ENCODE measurements at regions not wholly inside any gene's neighbourhood (a gene's known extent, or its start where the extent isn't known, plus 50 kb on each side); places are given as distances from the start of the nearest gene placed in this dataset.

DNA sequence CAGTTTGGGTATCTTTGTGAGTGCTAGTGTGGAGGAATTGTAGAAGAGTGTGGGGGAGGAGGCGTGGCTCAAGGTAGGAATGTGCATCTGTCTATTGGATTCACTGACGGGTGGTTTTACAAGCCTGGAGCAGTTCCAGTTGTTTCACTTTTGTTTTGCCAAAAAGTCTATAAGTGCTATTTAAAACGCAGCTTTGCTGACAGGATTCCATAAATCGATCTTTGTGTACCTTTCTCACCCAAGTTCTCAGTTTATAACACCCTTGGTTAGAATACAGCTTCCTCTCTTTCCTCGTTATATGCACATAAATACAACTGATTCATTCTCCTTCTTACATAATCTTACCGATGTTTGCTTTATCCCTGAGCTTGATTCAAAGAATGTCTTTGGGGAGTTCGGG is 123.2 kb upstream of the UBE2E2 start:
- DNase-seq = no peak
- Histone ChIP-seq H3K4me3 (ENCODE audit: low read depth in 1 of 2, low read length in 2 of 2) (no peak overlapping the region), H3K9me3 (ENCODE audit: insufficient read depth, low read length, severe bottlenecking) (no peaks in the 10 kb centered on the region), H3K4me2 (ENCODE audit: insufficient read depth, low read length) (no peak overlapping the region), H3K4me1 (ENCODE audit: insufficient read depth, low read length) (no peaks in the 10 kb centered on the region), H3K79me2 (ENCODE audit: insufficient read depth, low read length) (no peaks in the 10 kb centered on the region), H3K9ac (ENCODE audit: low read depth, low read length) (no peak overlapping the region), H3K27ac (ENCODE audit: low read length) (no peak overlapping the region), H3K36me3 (ENCODE audit: insufficient read depth, low read length) (no peaks in the 10 kb centered on the region), H3K27me3 (ENCODE audit: insufficient read depth, low read length, poor library complexity) (no peaks in the 10 kb centered on the region), H2AFZ (ENCODE audit: low read depth, low read length) (no peak overlapping the region), H4K20me1 (ENCODE audit: insufficient read depth, low read length) (no peaks in the 10 kb centered on the region)
- no peak for TF ChIP-seq EZH2 (IDR thresholded peaks at IDR 0.05; ENCODE audit: borderline replicate concordance, low read depth, low read length, severe bottlenecking)
- TF ChIP-seq CTCF (IDR thresholded peaks at IDR 0.05; ENCODE audit: borderline replicate concordance, extremely low read depth, low read length, poor library complexity, severe bottlenecking) = no peak
- ATAC-seq (ENCODE audit: insufficient read depth, low read depth) = no peak

DNA sequence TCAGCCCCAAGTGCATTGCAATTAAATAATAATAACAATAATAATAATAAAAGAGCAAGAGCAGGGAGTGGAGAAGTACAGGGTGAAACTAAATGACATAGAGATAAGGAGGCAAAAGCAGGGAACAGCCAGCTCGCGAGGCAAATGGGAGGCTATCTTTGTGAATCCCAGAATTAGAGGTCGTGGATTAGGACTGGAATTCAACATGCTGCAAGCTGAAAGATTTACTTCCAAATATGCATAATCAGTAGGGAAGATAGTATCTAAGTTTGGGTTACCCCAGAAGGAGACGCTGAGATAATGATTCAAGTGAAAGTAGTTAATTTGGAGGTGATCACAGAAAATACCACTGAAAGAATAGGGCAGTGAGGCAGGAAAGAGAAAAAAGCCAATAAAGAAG is 119.4 kb upstream of the UBE2E2 start:
- DNase-seq (no peak), ATAC-seq (ENCODE audit: insufficient read depth, low read depth) (no peak)
- TF ChIP-seq EZH2 (IDR thresholded peaks at IDR 0.05; ENCODE audit: borderline replicate concordance, low read depth, low read length, severe bottlenecking) = no peak
- TF ChIP-seq CTCF (IDR thresholded peaks at IDR 0.05; ENCODE audit: borderline replicate concordance, extremely low read depth, low read length, poor library complexity, severe bottlenecking) = no peak
- no peaks in the 10 kb centered on the region for H3K36me3 ChIP-seq (ENCODE audit: insufficient read depth, low read length)
- no peaks in the 10 kb centered on the region for H4K20me1 ChIP-seq (ENCODE audit: insufficient read depth, low read length)
- no peak overlapping the region for H2AFZ ChIP-seq (ENCODE audit: low read depth, low read length)
- H3K9me3 ChIP-seq (ENCODE audit: insufficient read depth, low read length, severe bottlenecking) = no peaks in the 10 kb centered on the region
- H3K27ac ChIP-seq (ENCODE audit: low read length) = no peak overlapping the region
- no peak overlapping the region for H3K4me2 ChIP-seq (ENCODE audit: insufficient read depth, low read length)
- H3K4me1 ChIP-seq (ENCODE audit: insufficient read depth, low read length) = no peaks in the 10 kb centered on the region
- H3K4me3 ChIP-seq (ENCODE audit: low read depth in 1 of 2, low read length in 2 of 2) = no peak overlapping the region
- H3K79me2 ChIP-seq (ENCODE audit: insufficient read depth, low read length) = no peaks in the 10 kb centered on the region
- H3K9ac ChIP-seq (ENCODE audit: low read depth, low read length) = no peak overlapping the region
- no peaks in the 10 kb centered on the region for H3K27me3 ChIP-seq (ENCODE audit: insufficient read depth, low read length, poor library complexity)

- H3K79me2 ChIP-seq (ENCODE audit: insufficient read depth, low read length) = no peaks in the 10 kb centered on the region
- H3K4me2 ChIP-seq (ENCODE audit: insufficient read depth, low read length) = no peak overlapping the region
- no peaks in the 10 kb centered on the region for H3K4me1 ChIP-seq (ENCODE audit: insufficient read depth, low read length)
- no peak overlapping the region for H3K4me3 ChIP-seq (ENCODE audit: low read depth in 1 of 2, low read length in 2 of 2)
- H3K27ac ChIP-seq (ENCODE audit: low read length) = no peak overlapping the region
- H3K9ac ChIP-seq (ENCODE audit: low read depth, low read length) = no peak overlapping the region
- no peak overlapping the region for H2AFZ ChIP-seq (ENCODE audit: low read depth, low read length)
- TF ChIP-seq CTCF (IDR thresholded peaks at IDR 0.05; ENCODE audit: borderline replicate concordance, extremely low read depth, low read length, poor library complexity, severe bottlenecking) = no peak
- no peak for TF ChIP-seq EZH2 (IDR thresholded peaks at IDR 0.05; ENCODE audit: borderline replicate concordance, low read depth, low read length, severe bottlenecking)
- H3K9me3 ChIP-seq (ENCODE audit: insufficient read depth, low read length, severe bottlenecking) = no peaks in the 10 kb centered on the region
- H3K27me3 ChIP-seq (ENCODE audit: insufficient read depth, low read length, poor library complexity) = no peaks in the 10 kb centered on the region
- ATAC-seq (ENCODE audit: insufficient read depth, low read depth) = no peak
- DNase-seq = no peak
- H3K36me3 ChIP-seq (ENCODE audit: insufficient read depth, low read length) = no peaks in the 10 kb centered on the region
- no peaks in the 10 kb centered on the region for H4K20me1 ChIP-seq (ENCODE audit: insufficient read depth, low read length)
These were observed 118.8 kb upstream of the UBE2E2 start for GRCh38 chr3:23084367-23084766.

DNA sequence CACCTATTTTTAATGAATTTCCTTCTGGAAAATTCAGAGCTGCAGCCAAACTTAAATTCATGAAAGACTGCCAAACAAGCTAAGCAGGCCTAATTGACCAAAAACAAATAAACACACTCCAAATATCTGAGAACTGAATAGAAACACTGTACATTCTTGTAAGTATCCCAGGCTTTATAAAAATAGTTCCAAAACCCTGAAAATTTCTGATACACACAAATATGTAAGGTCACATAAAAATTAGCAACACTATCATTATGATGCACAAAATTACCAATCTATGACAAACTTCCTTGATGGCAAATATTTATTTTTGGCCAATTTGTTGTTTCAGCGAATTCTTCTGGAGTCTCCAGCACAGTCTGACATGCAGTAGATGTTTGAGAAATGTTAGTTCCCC is 117.9 kb upstream of the UBE2E2 start:
- Histone ChIP-seq H3K9ac (ENCODE audit: low read depth, low read length) (no peak overlapping the region), H3K79me2 (ENCODE audit: insufficient read depth, low read length) (no peaks in the 10 kb centered on the region), H2AFZ (ENCODE audit: low read depth, low read length) (no peak overlapping the region), H3K36me3 (ENCODE audit: insufficient read depth, low read length) (no peaks in the 10 kb centered on the region), H3K9me3 (ENCODE audit: insufficient read depth, low read length, severe bottlenecking) (no peaks in the 10 kb centered on the region), H4K20me1 (ENCODE audit: insufficient read depth, low read length) (no peaks in the 10 kb centered on the region), H3K4me2 (ENCODE audit: insufficient read depth, low read length) (no peak overlapping the region), H3K27me3 (ENCODE audit: insufficient read depth, low read length, poor library complexity) (no peaks in the 10 kb centered on the region), H3K27ac (ENCODE audit: low read length) (no peak overlapping the region), H3K4me1 (ENCODE audit: insufficient read depth, low read length) (no peaks in the 10 kb centered on the region), H3K4me3 (ENCODE audit: low read depth in 1 of 2, low read length in 2 of 2) (no peak overlapping the region)
- TF ChIP-seq EZH2 (IDR thresholded peaks at IDR 0.05; ENCODE audit: borderline replicate concordance, low read depth, low read length, severe bottlenecking) (no peak), CTCF (IDR thresholded peaks at IDR 0.05; ENCODE audit: borderline replicate concordance, extremely low read depth, low read length, poor library complexity, severe bottlenecking) (no peak)
- DNase-seq = no peak
- no peak for ATAC-seq (ENCODE audit: insufficient read depth, low read depth)

Measured in DND-41 (cell line).